HG02973 (cell line): ENCODE measurements at regions not wholly inside any gene's neighbourhood (a gene's known extent, or its start where the extent isn't known, plus 50 kb on each side); places are given as distances from the start of the nearest gene placed in this dataset.

Experiments used
- ATAC-seq: cut with Tn5 transposase; IDR thresholded peaks from one replicate; pipeline ENCODE4 v1.9.1; 2021; ENCODE audit warnings: moderate library complexity; ENCODE audit not compliant: unreplicated experiment

DNA sequence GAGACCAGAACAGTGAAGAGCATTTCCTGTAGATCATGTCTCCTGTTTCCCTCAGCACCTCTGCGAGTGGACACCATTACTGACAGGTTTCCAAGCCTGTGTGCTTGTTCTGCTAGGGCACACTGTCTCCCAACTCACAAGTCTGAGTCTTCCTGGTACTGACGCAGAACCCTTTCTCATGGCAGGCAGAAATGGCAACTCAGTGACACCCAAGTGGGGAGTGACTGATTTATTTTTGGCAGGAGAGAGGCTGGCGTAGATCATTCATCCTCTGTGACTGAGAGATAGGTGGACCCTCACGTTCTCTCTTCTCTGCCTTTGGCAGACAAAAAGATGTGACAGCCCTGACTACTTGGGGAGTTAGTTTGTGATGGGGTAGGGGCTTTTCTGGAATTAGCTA is 183.4 kb downstream of the RFC3 start:
- ATAC-seq: no peak

DNA sequence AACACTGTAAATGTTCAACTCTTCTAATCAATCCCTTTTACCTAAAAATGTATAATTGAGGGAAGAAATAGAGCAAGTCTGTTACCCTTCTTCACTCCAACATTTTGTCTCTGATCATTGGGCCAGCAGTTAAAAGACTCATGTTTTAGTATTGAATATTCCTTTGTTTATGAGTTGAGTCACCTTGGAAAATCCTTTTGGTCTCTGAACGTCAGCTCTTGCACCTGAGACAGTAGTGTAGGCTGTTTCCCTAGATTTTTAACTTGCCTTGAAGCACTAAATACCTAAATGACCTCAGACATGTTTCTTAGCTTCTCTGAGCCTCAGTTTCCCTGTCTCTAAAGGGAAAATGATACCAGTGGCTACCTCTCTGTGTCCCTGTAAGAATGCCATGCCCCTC is 184.2 kb downstream of the RFC3 start:
- ATAC-seq: no peak

DNA sequence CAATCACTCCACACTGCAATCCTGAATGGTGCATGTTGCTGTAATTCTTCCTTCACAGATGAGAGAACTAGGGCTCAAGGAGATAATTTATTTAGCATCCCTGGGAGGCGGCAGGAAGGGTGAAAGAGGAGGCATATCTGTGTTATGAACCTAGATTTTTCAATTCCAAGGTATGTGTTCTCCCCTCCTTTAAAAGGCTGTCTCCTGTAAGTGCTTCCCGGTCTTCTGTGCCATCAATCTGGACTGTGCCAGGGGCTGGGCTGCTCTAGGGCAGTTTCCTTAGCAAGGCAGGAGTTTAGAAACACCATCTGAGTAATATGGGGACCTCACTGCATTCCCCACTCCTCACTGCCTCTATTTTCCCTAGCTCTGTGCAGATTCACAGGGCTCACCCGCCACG is 185.0 kb downstream of the RFC3 start:
- no peak for ATAC-seq

DNA sequence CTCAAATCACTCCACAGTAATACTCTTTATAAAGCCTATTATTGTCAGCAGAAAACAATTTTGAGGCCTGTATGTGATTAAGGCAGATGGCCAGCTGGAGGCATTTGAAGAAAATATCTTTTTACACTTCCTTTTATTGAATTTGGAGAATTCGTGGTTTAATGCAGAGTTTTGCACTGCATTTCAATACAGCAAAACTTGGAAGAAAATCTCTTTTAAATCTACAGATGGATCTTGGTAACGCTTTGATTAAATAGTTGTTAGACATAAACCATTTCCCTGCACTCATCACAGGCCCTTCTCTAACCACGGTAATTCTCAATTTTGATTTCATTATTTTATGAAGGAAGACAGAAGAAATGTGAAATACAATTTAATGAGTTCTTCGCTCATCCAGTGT is 185.7 kb downstream of the RFC3 start:
- ATAC-seq: no peak

DNA sequence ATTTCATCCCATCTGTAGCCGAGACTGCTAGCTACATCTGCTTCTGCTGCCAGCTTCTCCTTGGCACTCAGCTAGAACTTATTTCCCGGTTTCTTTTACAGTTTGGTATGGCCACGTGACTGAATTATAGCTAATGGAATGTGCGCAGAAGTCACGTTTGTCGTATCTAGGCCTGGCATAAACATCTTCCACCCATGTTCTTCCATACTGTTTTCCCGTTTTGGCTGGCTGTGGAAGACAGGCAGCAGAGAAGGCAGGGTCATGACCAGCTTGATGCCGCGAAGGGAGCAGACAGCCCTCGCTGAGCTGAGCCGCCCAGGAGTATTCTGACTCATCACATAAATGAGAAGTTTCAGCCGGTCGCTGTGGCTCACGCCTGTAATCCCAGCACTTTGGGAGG is 186.7 kb downstream of the RFC3 start:
- ATAC-seq: no peak

GRCh38 chr13:34006011-34006410 is 188.1 kb downstream of the RFC3 start:
- ATAC-seq: no peak

DNA sequence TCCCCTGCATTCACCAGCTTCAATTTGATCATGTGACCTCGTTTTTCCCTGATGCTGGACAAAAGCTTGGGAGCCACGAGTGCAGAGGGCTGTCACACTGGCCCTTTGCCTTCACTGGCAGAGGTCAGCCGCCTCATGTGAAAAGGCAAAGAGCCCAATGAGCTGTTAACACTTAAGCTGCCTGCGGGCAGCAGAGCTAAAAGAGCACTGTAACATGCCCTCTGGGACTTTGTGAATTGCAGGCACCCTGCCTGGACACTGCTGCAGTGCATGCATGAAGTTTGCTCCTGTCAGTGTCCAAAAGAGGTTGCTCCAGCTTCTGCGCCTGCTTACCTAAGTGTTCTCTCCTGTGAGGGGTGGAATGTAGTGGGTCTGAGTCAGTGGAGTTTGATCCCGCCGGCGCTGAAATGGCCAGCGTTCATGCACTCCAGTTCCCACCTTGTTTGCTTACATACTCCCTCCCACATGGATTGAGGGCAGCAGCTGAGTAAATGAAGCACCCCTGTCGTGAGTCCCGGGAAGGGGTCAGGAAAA is 193.7 kb downstream of the RFC3 start:
- ATAC-seq: no peak

DNA sequence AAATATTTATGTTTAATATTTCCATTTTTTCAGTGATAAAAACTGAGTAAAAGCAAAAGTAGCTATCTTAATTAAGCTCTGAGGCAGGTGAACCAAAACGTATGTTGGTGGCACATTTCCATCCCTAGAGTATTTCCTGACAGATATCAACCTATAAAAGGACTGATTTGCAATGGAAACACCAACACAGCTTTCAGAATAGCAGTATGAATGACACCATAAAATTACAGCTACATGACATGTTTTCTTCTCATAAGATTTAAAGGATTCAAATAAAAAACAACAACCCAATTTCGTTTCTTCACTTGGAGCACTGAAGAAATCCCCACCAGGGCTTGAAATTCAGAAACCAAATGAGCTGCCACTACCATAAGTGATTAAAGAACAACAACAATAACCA is 194.4 kb downstream of the RFC3 start:
- no peak for ATAC-seq

GRCh38 chr13:34013061-34013460 is 195.1 kb downstream of the RFC3 start:
- no peak for ATAC-seq

- no peak for ATAC-seq
Observed at GRCh38 chr13:34017231-34017630, 199.3 kb downstream of the RFC3 start.

DNA sequence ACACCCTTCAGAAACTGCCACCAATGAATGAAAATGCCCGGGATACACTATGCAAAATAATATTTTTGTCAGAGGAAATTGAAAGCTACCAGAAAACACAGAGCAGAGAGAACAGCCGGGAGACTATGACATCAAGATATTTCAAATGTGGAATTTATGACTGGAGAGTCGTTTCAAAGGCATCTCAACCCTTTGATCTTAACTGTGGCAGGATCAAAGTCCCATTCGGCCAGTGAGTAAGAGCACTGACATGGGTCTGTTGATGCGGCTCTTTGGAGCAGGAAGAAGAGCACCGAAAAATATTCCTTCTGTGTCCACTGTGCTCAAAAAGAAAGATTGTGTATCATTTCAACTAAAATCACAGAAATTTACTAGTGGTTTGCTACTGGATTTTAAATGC is 201.9 kb downstream of the RFC3 start:
- ATAC-seq: no peak

DNA sequence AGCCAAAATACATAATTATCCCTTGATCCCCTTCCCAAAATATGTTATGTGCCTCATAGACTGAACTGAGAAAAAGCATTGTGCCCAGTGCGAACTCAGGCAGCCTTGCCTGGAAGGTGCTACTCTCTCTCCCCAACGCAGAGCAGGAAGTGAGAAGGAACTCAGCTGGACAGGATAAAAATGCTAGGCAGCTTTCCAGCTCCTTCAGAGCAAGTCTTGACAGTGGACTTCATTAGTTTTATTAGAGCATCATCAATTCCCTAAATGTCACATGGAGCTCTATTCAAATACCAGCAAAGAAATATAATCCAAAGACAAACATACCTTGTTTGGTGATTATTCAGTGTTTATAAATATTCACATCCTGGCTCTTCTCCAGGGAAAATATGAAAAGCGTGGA is 202.4 kb downstream of the RFC3 start:
- no peak for ATAC-seq

DNA sequence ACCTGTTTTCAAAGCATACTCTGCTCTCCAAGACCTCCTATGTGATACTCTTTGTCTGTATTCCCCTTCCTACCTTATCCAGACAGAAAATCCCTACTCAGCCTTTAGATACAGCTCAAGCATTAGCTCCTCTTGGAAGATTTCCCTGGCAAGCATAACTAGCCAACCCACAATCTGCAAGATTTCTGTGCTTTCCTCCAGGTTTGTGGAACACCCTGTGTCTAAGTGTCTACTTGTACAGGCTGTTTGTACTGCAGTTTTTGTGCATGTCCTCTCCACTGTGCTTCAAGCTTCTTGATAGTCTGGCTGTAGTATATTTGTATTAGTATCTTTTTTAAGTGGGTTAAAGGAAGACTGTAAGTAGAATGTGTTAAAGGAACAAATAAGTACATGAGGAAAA is 203.7 kb downstream of the RFC3 start:
- ATAC-seq: no peak

GRCh38 chr13:34025746-34026145 is 207.8 kb downstream of the RFC3 start:
- ATAC-seq: no peak

GRCh38 chr13:34026308-34026707 is 208.4 kb downstream of the RFC3 start:
- no peak for ATAC-seq

GRCh38 chr13:34028496-34029442 is 210.8 kb downstream of the RFC3 start:
- no peak for ATAC-seq

DNA sequence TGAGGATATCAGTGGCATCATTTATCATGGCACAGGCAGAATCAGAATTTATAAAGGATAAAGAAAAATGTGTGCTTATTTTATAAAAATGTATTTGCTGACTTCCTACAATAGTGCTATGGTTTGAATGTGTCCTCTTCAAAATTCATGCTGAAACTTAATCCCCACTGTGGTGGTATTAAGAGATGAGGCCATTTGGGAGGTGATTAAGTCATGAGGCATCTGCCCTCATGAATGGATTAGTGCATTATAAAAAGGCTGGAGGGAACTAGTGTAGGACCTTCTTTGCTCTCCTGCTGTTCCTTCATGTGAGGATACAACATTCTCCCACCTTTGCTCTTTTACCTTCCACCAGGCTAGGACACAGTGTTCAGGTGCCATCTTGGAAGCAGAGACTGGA is 212.8 kb downstream of the RFC3 start:
- no peak for ATAC-seq

GRCh38 chr13:34031610-34032009 is 213.7 kb downstream of the RFC3 start:
- no peak for ATAC-seq

- ATAC-seq: no peak
Observed at GRCh38 chr13:34034411-34034810, 216.5 kb downstream of the RFC3 start.

GRCh38 chr13:34035178-34035577 is 217.2 kb downstream of the RFC3 start:
- no peak for ATAC-seq

- ATAC-seq: no peak
Observed at GRCh38 chr13:34035676-34036325, 217.9 kb downstream of the RFC3 start.
